Adrenal gland (tissue), 5 donors: ENCODE measurements at regions not wholly inside any gene's neighbourhood (a gene's known extent, or its start where the extent isn't known, plus 50 kb on each side); places are given as distances from the start of the nearest gene placed in this dataset.

ENCODE experiments used
- CTCF ChIP-seq, 6 experiments: fragments of 450-650 bp in 4 of 6; fragments of 200-600 bp in 2 of 6; sonication (generic) in 1 of 6; IDR thresholded peaks; 1 replicate in 5 of 6; 2 replicates in 1 of 6; pipeline versions ENCODE4 v1.5.1 to v1.8.0; 2016 to 2021; ENCODE audit warnings: antibody characterized with exemption in 6 of 6, mild to moderate bottlenecking in 2 of 6, moderate library complexity in 1 of 6
- POLR2A ChIP-seq, 2 donors: fragments of 450-650 bp; IDR thresholded peaks; one replicate each; pipeline ENCODE4 v1.6.1; 2017; ENCODE audit warnings: antibody characterized with exemption in 2 of 2, mild to moderate bottlenecking in 2 of 2, moderate library complexity in 1 of 2
- donor health status: DM: no; HTN: no; CAD: no.

DNA sequence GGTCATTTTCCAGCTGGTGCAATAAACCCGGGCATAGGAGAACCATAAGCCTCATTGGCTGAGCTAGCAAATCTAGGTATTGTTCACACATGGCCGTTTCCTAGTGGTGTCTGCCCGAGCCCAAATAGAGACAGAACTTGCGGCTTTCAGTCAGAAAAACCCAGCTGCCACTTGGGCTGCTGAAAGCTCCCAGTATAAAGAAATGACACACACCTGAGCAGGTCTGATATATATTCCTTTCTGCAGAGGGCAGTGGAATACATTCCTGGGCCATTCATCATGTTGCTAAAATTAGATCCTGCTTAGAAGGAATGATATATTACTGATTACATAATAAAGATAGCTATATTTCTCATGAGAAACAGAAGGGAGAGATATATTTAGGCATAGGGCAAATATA is 83.9 kb upstream of the IRX5 start:
- TF ChIP-seq CTCF (IDR thresholded peaks at IDR 0.05) (no peak), POLR2A (IDR thresholded peaks at IDR 0.05) (no peak)
